ENCODE measurements at regions not wholly inside any gene's neighbourhood (a gene's known extent, or its start where the extent isn't known, plus 50 kb on each side); places are given as distances from the start of the nearest gene placed in this dataset.

GRCh38 chr6:117206522-117206921, 58.8 kb upstream of the VGLL2 start:
- DNase-seq (ENCODE audit: insufficient read length, low spot score) (no peak), FAIRE-seq (no peak)
- no peak for TF ChIP-seq PAX5 (IDR thresholded peaks at IDR 0.05; ENCODE audit: insufficient read depth, low read length, severe bottlenecking)
- TF ChIP-seq TAF1 (IDR thresholded peaks at IDR 0.05; ENCODE audit: low read depth, low read length): no peak
- TF ChIP-seq SPI1 (IDR thresholded peaks at IDR 0.05; ENCODE audit: low read depth, low read length): no peak
- no peak for TF ChIP-seq POU2F2 (IDR thresholded peaks at IDR 0.05; ENCODE audit: low read depth, low read length)
- no peak for TF ChIP-seq POLR2AphosphoS5 (IDR thresholded peaks at IDR 0.05; ENCODE audit: low read depth, low read length)
- no peak for TF ChIP-seq POLR2A (IDR thresholded peaks at IDR 0.05; ENCODE audit: low read depth, low read length)

- no peak for TF ChIP-seq POU2F2 (IDR thresholded peaks at IDR 0.05; ENCODE audit: low read depth, low read length)
- TF ChIP-seq SPI1 (IDR thresholded peaks at IDR 0.05; ENCODE audit: low read depth, low read length): no peak
- TF ChIP-seq PAX5 (IDR thresholded peaks at IDR 0.05; ENCODE audit: insufficient read depth, low read length, severe bottlenecking): no peak
- FAIRE-seq: no peak
Observed at GRCh38 chr6:117206944-117207687, 58.2 kb upstream of the VGLL2 start.

GRCh38 chr6:117210279-117210678, 55.1 kb upstream of the VGLL2 start:
- FAIRE-seq: no peak
- TF ChIP-seq PAX5 (IDR thresholded peaks at IDR 0.05; ENCODE audit: insufficient read depth, low read length, severe bottlenecking) (no peak), POLR2AphosphoS5 (IDR thresholded peaks at IDR 0.05; ENCODE audit: low read depth, low read length) (no peak), POLR2A (IDR thresholded peaks at IDR 0.05; ENCODE audit: low read depth, low read length) (no peak), TAF1 (IDR thresholded peaks at IDR 0.05; ENCODE audit: low read depth, low read length) (no peak)

More at GRCh38 chr6:117206944-117207687, 58.2 kb upstream of the VGLL2 start:
- no peak for DNase-seq (ENCODE audit: insufficient read length, low spot score)

GRCh38 chr6:117215353-117216090, 49.8 kb upstream of the VGLL2 start:
- no peak for FAIRE-seq
- TF ChIP-seq POU2F2 (IDR thresholded peaks at IDR 0.05; ENCODE audit: low read depth, low read length) (no peak), POLR2A (IDR thresholded peaks at IDR 0.05; ENCODE audit: low read depth, low read length) (no peak), PAX5 (IDR thresholded peaks at IDR 0.05; ENCODE audit: insufficient read depth, low read length, severe bottlenecking) (no peak)
- DNase-seq (ENCODE audit: insufficient read length, low spot score): no peak

More at GRCh38 chr6:117210279-117210678, 55.1 kb upstream of the VGLL2 start:
- DNase-seq (ENCODE audit: insufficient read length, low spot score): no peak

All from GM12891 (cell line).